ENCODE measurements at regions not wholly inside any gene's neighbourhood (a gene's known extent, or its start where the extent isn't known, plus 50 kb on each side); places are given as distances from the start of the nearest gene placed in this dataset.

DNA sequence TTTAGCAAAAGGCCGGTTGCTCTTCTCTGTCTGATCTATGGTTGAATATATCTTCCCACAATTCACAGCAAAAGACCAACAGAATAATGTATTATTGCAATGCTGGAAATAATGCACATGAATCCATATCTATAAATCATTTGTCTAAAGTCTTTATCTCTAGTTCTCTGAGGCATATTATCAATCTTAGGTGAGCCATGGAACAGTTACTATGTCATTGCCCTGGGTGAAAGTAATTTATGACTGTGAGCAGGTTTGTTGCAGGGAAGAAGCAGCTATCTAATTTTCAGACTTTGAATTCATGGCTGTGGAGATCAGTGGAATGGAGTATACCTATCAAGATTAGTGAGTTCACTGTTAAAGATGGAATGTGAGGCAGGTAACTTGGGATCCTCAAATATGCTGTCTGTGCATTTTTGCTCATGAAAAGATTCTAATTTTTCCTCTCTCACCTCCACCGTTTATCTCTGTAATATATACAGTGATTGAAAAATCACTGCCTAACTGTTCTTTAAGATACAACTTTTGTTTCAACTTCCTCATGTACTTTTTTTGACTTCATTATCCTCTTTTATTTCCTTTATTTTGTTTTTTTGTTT, 256.8 kb upstream of the ARSJ start:
- intact Hi-C loops (cut with micrococcal nuclease): no loop called here

GRCh38 chr4:114237997-114238396, 258.6 kb upstream of the ARSJ start:
- Histone ChIP-seq H3K9me3 (replicated peaks) (peaks cover 15% of the 10 kb centered on the region), H3K27me3 (ENCODE audit: low read depth) (no peaks in the 10 kb centered on the region), H3K36me3 (no peaks in the 10 kb centered on the region), H3K4me3 (no peak overlapping the region), H3K27ac (replicated peaks) (no peak overlapping the region), H3K4me1 (no peaks in the 10 kb centered on the region)
- TF ChIP-seq, protein P1, sequence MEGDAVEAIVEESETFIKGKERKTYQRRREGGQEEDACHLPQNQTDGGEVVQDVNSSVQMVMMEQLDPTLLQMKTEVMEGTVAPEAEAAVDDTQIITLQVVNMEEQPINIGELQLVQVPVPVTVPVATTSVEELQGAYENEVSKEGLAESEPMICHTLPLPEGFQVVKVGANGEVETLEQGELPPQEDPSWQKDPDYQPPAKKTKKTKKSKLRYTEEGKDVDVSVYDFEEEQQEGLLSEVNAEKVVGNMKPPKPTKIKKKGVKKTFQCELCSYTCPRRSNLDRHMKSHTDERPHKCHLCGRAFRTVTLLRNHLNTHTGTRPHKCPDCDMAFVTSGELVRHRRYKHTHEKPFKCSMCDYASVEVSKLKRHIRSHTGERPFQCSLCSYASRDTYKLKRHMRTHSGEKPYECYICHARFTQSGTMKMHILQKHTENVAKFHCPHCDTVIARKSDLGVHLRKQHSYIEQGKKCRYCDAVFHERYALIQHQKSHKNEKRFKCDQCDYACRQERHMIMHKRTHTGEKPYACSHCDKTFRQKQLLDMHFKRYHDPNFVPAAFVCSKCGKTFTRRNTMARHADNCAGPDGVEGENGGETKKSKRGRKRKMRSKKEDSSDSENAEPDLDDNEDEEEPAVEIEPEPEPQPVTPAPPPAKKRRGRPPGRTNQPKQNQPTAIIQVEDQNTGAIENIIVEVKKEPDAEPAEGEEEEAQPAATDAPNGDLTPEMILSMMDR (IDR thresholded peaks at IDR 0.05; ENCODE audit: borderline replicate concordance): no peak
- no peak for DNase-seq
- intact Hi-C loops (cut with micrococcal nuclease): no loop called here

More for the DNA sequence above, 256.8 kb upstream of the ARSJ start:
- H3K27me3 ChIP-seq (ENCODE audit: low read depth): no peaks in the 10 kb centered on the region
- TF ChIP-seq, protein P1 (IDR thresholded peaks at IDR 0.05; ENCODE audit: borderline replicate concordance): no peak
- no peaks in the 10 kb centered on the region for H3K36me3 ChIP-seq
- no peaks in the 10 kb centered on the region for H3K4me1 ChIP-seq
- H3K4me3 ChIP-seq: no peak overlapping the region
- peaks cover 6% of the 10 kb centered on the region for H3K9me3 ChIP-seq (replicated peaks)
- H3K27ac ChIP-seq (replicated peaks): no peak overlapping the region
- DNase-seq: no peak

DNA sequence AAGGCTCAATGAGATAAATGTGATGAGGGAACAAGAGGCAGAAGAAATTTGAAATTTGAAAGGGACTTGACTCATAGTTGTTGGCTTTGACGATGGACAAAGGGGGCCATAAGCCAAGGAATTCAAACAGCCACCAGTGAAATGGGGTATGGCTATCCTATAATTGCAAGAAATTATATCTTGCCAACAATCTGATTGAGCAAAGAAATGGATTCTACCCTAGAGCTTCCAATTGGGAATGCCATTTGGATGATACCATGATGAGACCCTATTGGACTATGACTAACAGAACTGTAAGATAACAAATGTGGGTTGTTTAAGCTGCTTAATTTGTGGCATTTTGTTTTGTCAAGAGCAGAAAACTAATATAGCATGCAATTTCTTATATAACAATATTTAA, 270.1 kb upstream of the ARSJ start:
- H3K4me3 ChIP-seq: no peak overlapping the region
- no peaks in the 10 kb centered on the region for H3K27me3 ChIP-seq (ENCODE audit: low read depth)
- no peaks in the 10 kb centered on the region for H3K9me3 ChIP-seq (replicated peaks)
- H3K27ac ChIP-seq (replicated peaks): no peak overlapping the region
- TF ChIP-seq, protein P1 (IDR thresholded peaks at IDR 0.05; ENCODE audit: borderline replicate concordance): no peak
- no peaks in the 10 kb centered on the region for H3K36me3 ChIP-seq
- intact Hi-C loops (cut with micrococcal nuclease): no loop called here
- no peaks in the 10 kb centered on the region for H3K4me1 ChIP-seq
- DNase-seq: no peak

GRCh38 chr4:114249976-114250375, 270.5 kb upstream of the ARSJ start:
- H3K36me3 ChIP-seq: no peaks in the 10 kb centered on the region
- no peak overlapping the region for H3K4me3 ChIP-seq
- no peak overlapping the region for H3K27ac ChIP-seq (replicated peaks)
- no peak for DNase-seq
- no peaks in the 10 kb centered on the region for H3K27me3 ChIP-seq (ENCODE audit: low read depth)
- intact Hi-C loops (cut with micrococcal nuclease): no loop called here
- H3K4me1 ChIP-seq: no peaks in the 10 kb centered on the region
- no peaks in the 10 kb centered on the region for H3K9me3 ChIP-seq (replicated peaks)
- TF ChIP-seq, protein P1 (IDR thresholded peaks at IDR 0.05; ENCODE audit: borderline replicate concordance): no peak

DNA sequence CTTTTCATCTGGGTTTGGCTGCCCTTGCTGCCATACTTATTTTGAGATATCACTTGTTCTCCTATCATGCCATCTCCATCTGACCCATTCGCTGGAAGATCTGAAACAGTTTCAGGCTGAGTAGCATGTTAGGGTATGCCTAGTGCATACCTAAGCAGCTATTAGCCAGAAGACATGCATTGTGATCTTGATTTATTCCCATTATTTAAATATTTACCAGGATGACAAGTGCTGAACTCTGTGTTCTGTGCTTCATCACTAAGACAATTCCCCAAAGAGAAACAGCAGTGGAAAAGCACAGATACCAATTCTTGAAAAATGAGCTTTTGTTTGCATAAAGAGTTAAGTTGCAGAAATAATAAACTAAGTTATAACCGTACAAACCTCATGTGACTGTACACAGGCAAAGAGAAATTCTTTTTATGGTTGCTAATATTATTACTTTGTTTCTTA, 271.0 kb upstream of the ARSJ start:
- intact Hi-C loops (cut with micrococcal nuclease): no loop called here
- Histone ChIP-seq H3K4me3 (no peak overlapping the region), H3K27ac (replicated peaks) (no peak overlapping the region), H3K4me1 (no peaks in the 10 kb centered on the region), H3K36me3 (no peaks in the 10 kb centered on the region), H3K27me3 (ENCODE audit: low read depth) (no peaks in the 10 kb centered on the region), H3K9me3 (replicated peaks) (no peaks in the 10 kb centered on the region)
- TF ChIP-seq, protein P1 (IDR thresholded peaks at IDR 0.05; ENCODE audit: borderline replicate concordance): no peak
- DNase-seq: no peak
